Head of caudate nucleus (tissue), 42 donors: ENCODE measurements at regions not wholly inside any gene's neighbourhood (a gene's known extent, or its start where the extent isn't known, plus 50 kb on each side); places are given as distances from the start of the nearest gene placed in this dataset.

Experiments
- DNase-seq, 42 donors: peaks; one replicate each; pipeline versions ENCODE4 v3.0.0 to v3.0.0-alpha.2; 2020 to 2021; ENCODE audit warnings: mixed read lengths in 7 of 42
- intact Hi-C: fragments of 100-400 bp; cut with DNase I; formaldehyde crosslinking; loops from one replicate; pipeline ENCODE4 v1.15.0; 2022

DNA sequence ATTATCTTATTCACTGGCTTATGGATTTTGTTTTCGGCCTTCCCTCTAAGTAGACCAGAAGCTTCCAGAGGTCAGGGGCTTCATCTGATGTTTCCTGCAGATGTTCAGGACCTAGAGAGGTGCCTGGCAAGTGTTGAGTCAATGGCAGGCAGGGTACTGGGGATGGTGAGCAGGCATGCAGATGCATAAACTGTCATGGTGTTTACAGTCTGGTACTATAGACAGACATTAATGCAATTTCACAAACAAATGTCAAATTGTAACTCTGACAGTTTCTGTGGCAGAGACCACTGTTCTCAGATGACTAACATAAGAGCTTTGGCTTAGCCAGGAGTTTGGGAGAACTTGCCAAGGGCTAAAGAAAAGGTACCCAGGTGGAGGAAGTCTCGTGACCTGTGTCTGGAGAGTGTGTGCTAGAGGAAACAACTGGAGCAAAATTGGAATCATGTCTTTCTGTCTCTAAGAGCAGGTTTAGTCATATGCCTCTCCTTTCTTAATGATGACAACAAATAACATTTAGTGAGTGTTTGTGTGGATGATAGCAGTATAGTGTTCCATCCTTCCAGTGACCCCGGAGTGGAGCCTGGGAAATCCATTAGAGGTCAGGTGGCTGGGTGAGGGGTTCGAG is 53.7 kb upstream of the TRAK1 start:
- intact Hi-C loops = no loop called here

DNA sequence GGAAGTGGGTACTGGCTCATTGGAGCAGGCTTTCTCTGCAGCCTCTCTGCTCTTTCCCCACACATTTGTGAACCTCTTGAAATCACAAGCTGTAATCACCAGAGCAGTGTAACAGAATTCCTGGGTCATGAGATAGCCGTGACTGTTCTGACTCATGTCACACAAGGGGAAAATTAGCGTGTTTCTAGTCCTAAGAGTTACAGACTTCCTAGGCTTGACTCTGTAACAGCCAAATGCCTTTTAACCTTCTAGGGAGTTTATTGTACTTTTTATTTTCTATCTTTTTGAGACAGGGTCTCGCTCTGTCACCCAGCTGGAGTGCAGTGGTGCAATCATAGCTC is 54.7 kb upstream of the TRAK1 start:
- intact Hi-C loops = no loop called here
- no peak for DNase-seq

More for the DNA sequence above, 53.7 kb upstream of the TRAK1 start:
- peak in 1 of 42 donors; percentile 28 for DNase-seq

DNA sequence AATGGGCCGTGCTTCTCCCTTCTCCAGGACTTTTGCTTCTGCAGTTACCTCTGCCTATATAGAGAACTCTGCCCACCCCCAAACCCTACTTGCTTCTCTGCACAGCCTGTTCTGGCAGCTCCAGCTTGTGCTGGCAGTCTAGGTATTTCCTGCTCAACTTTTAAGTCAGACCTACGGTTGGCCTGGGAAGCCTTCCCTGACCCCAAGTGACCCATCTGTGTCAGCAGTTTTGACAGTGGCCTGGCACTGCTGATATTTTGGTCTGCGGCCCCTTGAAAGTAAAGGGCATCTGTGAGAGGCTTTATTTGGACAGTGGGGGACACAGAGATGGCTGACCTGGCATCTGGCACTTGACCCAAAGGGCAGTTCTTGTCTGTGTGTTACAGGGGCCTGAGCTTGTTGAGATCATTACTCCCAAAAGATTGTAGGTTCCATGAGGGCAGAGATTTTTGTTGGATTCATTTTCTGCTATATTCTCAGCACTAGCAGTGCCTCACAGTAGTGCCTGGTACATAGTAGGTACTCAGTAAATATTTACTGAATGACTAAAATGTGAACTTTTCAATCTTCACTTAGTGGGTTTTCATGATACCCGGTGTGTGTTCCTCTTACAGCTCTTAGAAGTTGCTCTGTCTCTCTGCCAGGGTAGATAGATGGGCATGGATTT is 55.2 kb upstream of the TRAK1 start:
- DNase-seq = peak in 1 of 42 donors; percentile 35
- intact Hi-C loops = no loop called here

DNA sequence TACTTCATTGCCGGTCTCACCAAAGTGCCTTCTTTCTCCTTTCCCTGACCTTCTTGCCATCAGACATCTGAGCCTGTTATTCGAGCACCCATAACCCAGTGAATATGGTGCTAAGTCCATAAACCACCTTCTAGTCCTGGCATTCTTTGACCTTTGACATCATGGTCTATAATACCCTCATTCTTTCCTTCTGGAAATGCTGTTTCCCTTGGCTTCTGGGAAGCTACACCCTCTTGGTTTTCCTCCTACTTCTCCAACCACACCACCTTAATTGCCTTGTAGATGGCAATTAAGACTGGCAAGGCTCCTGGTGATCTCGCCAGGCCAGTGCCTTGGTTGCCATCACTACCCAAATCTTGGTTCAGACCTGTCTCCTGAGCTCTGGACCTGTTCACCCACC is 56.1 kb upstream of the TRAK1 start:
- no peak for DNase-seq
- intact Hi-C loops = no loop called here

DNA sequence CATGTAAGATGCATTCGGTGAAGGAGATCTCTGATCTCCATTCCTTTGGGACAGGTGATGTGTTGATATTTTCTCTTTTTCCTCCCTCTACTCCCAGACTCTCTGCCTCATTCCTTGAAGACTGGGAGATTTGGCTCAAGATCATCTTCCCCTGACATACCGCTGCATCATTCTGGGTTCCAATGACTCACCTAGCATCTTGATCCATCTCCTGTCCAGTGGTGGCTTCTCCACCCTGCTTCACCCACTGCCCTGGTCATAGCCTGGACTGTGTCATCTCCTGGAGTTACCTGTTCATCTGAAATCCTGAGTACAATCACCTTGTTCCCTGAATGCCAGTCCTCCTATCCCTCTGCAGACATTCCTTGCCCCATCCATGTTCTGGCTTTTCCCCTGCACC is 57.4 kb upstream of the TRAK1 start:
- intact Hi-C loops = loop anchor here (5.0 kb wide), 1 partner anchor 39 kb away; no protein-coding TSS in a partner anchor
- DNase-seq = peak in 1 of 42 donors; percentile 20

DNA sequence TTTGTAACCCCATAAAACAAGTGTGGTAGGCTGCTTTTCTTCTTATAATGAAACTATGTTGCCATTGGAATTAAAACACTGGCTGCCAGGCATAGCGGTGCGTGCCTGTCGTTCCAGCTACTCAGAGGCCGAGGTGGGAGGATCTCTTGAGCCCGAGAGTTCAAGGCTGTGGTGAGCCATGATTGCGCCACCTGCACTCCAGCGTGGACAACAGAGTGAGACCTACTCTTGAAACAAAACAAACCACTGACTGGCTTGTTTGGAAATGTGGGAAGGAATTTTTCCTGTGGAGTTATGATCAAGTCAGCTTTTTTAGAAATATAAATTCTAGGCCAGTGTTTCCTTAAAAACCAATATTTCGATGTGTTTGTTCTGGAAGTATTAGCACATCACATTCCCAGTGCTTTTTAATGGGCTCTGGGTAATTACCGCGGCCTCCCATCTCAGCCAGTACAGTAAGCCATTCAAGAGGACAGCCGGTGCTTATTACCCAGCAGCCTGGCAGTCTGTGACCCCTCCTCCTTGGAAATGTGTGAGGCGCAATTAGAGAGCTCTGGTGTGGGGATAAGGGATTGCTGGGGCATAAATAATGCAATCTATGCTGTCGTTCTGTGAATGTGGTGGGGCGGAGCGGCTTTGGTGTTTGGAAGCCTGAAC is 58.3 kb upstream of the TRAK1 start:
- DNase-seq = peak in 19 of 42 donors; percentile 15 to 66 (median 36)
- intact Hi-C loops = loop anchor here (5.0 kb wide), 1 partner anchor 39 kb away; no protein-coding TSS in a partner anchor

DNA sequence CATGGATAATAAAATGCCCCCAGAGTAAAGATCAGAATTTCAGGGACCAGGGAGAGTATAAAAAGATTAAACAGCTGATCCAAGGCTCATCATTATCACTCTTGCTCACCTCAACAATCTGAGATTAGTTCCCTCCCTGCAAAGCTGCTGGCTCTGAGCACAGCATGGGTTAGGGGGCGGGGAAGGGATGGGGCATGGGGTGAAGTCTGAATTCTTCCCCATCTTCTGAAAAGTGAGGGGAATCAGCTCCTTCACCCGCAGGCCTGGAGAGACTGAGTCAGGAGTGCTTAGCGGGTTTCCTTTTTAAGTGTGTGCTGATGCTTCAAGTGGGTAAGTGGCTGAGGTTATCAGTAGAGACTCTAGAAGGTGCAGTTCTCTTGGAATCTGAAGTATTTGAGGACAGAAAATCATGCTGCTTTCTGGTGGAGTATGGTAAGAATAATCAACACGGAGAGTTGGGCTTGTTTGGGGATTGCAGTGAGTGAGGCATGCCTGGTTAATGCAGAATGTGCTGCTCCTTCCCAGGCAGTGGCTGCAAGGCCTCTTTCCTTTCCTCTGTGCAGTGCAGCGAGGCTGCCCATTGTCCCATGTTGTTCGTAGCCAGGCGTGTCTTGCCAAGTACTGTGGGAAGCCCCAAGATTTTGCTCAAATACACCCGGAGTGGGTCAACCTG is 59.2 kb upstream of the TRAK1 start:
- peak in 12 of 42 donors; percentile 23 to 56 (median 42) for DNase-seq
- intact Hi-C loops = loop anchor here (5.0 kb wide), 1 partner anchor 40 kb away; no protein-coding TSS in a partner anchor

DNA sequence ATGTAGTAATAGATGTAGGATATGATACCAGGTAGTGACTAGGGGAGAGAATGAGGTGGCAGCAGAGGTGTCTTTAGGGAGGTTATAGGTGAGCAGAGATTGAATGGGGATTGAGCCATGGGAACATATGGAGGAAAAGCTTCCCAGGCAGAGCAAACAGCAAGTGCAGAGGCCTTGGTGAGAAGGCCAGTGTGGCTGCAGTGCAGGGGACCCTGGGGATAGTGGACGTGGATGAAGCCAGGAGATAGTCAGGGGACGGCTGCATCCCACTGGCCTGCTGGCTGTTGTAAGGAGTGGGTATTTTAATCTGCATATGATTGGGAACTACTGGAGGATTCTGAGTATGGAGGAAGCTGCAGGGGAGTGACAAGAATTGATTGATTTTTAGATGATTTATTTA is 62.7 kb upstream of the TRAK1 start:
- intact Hi-C loops = no loop called here
- DNase-seq = no peak

DNA sequence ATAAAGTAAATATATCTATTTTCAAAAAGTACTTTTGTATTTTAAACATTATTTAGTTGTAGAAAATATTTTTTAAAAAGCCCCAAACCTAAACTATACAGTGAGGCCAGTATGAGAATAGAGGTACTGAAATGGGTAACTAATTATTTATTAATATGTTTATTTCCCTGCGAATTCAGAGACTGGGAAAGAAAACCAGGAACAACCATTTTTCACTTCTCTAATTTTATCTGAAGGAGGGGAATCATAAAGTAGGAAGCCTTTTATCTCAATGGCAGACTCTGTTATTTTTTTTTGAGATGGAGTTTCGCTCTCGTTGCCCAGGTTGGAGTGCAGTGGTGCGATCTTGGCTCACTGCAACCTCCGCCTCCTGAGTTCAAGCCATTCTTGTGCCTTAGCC is 63.6 kb upstream of the TRAK1 start:
- no peak for DNase-seq
- intact Hi-C loops = no loop called here

DNA sequence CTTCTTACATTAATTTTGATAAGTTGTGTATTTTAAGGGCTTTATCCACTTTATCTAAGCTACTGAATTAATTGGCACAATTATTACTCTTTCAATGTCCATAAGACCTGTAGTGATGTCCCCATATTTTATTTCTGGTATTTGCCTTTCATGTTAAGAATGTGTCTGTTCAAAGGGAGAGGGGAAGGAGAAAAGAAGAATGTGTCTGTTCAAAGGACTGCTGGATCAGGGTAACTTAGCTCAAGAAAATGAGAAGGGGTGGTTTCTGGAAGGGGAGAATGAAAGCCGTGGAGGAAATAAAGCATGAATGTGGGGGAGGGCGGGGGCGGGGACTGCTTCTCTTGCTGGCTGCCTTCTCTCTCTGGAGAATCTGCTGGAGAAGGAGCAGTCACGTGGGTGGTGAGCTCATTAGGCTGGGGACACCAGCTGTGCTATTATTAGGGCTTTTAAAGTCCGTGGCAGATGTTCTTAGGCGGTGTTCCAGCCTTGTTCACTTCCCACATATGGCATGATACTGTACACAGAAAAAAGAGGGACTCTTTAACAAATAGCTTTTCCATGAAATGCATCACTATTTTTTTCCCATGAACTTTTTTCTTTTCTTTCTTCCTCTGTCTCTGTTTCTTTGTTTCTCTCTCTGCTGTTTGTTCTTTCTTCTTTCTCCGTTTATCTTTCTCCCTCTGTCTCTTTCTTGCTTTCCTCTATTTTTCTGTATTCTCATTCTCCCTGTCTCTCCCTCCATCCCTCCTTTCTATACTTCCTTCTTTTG is 63.7 kb upstream of the ULK4 start:
- intact Hi-C loops = no loop called here
- peak; percentile 73 to 97 (median 90) for DNase-seq

DNA sequence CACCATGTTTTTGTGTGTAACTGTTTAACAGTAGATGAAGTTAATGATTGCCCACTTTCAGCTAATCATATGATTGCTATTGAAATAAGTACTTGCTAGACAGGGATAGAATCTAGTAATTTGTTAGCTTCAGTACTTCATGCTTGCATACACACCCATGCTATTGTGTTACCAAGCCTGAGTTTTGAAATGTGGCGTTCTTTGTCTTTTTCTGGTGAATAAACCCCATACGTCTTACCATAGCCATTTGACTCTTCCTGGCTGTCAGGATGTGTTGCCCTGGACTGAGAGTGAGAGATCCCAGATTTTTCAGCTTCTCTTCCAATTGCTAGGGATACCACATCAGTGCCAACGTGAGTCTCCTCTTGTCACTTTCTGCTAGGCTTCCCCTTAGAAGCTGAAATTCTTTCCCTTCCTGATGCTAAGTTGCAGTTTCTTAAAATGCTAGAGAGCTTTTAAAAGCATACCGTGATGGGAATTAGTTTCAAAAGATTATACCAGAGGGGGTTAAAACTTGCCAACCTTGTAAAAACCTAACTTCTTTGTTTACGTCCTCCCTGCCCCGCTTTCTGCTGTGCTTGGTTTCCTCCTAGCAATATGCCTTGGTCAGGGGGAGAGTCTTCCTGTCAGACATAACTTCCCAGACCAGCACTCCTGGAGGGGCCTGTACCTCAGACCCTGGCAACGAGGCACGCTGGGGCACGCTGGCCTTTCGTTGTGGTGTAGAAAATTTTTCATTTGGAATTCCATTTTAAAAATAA is 62.9 kb upstream of the ULK4 start:
- intact Hi-C loops = no loop called here
- DNase-seq = peak in 8 of 42 donors; percentile 10 to 56 (median 28)

DNA sequence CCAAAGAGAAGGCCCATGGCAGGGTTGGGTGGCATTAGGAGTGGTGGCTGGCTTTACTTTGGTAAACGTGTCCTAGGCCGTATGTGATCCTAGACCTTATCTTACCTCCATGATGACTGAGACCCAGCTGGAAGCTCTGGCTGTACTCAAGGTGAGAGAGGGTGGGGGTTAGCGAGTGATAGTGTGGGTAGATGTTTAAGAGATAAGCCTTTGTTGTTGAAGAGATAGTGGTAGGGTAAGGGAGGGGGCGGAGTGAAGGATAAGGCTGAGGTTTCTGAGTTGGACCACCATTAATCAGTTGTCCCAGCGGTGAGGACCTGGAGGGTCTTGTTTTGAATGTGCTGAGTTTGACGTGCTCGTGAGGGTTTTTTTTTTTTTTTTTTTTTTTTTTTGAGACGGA is 61.5 kb upstream of the ULK4 start:
- intact Hi-C loops = no loop called here
- DNase-seq = peak in 1 of 42 donors; percentile 29

DNA sequence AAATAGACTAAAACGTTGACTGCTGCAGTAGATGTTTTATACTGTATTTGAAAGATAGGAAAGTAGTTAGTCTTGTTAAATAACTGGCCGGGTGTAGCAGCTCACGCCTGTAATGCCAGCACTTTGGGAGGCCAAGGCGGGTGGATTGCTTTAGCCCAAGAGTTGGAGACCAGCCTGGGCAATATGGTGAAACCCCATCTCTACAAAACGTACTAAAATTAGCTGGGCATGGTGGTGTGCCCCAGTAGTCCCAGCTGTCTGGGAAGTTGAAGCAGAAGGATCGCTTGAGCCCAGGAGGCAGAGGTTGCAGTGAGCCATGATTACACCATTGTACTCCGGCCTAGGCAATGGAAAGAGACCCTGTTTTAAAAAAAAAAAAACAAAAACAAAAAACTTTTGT is 60.5 kb upstream of the ULK4 start:
- intact Hi-C loops = no loop called here
- DNase-seq = no peak

DNA sequence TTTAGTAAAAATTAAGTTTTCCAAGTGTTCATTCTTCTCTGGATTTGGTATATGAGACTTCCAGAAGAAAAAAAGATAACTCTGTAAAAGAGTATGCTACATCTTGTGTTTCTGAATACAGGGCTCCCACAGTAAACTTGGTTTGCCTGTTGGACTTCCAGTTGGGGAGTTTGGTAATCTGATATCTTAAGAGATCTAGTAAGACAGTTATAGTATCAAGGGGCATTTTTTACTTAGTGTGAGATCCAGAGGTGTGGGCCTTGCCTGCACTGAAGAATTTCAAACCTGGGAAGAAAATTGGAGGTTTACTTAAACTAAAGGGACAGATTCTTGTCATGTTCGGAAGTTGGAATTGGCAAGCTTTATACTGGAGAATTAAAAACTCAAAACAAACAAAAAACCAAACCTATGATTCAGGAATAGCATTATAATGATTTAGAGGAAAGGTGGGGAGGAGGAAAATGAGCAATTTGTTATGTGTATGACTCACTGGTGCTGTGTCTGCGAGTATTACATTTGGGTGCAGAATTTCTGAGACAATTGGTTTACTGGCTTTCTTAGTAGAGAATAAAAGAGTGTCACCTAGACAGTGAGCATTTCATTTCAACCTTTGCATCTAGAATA is 58.9 kb upstream of the ULK4 start:
- intact Hi-C loops = no loop called here
- peak in 1 of 42 donors; percentile 23 for DNase-seq

DNA sequence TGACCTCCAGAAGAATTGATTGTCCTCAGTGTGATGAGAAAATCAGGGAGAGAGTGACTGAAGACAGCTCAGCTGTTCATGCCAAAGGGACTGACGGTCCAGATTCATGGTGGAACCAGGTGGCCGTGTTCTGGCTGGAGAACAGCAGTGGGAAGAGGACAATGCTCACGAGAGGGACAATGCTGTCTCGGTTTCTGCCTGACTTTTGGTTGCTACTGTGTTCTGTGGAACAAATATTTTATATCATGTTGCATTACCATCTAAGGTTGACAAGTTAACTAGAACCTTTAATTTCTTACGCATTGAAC is 58.0 kb upstream of the ULK4 start:
- no peak for DNase-seq
- intact Hi-C loops = no loop called here

DNA sequence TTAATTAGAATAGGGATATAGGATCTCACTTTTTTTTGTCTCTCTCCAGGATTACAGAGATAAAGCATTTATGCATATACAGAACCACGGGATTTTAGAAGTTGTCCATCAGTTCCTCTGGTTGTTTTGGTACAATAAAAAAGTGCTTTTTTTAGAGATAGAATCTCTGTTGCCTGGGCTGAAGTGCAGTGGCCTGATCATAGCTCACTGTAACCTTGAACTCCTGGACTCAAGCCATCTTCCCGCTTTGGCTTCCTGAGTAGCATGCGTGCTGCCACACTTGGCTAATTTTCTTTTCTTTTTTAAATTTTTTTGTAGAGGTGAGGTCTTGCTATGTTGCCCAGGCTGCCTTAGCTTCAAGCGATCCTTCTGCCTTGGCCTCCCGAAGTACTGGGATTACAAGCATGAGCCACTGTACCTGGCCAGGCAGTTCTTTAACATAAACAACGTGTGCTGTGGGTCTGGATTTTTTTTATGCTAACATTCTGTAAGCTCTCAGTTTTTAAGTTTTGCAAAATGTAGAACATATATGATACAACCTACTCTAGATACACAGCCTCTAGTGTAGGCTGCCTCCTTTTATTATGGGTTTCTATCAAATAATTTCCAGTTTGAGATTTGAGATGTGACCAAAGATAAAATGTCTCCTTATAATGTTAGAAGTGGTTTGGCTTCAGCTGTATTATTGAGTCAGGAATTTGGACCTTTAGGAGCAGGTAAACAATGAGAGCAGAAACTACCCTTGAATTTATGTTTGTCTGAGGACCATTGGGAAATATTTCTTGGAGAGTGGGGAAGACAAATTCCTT is 57.4 kb upstream of the ULK4 start:
- intact Hi-C loops = no loop called here
- no peak for DNase-seq

DNA sequence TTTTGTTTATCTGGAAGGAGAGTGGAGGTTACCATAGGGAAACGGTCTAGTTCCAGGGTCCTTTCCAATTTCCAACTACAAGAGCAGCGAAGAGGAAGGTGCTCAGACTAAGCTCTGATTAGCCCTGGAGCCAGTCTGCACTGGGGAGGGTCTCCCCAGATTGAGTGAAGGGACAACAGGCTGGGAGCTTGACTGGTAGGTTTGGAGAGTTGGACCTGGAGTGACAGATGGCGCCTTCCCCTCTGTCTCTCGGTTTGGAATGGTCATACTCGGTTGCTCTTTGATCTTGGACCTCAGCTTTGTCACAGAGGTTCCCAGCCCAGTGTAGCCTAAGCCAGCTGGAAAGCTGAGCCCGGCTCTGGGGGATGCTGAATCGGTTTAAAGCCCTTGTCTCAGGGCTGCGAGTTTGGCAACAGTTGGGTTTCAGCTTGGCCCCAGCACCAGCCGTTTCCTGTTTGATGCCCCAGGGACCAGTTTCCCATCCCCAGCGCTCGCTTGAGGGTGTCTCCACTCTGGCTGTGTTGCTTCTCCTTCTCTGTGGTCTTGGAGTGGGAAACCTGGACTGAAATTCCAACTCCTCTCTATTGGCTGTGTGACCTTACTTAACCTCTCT is 53.1 kb upstream of the ULK4 start:
- intact Hi-C loops = loop anchor here (5.0 kb wide), 2 partner anchors 53 to 82 kb away; partner anchors contain the start of gene ULK4
- peak in 37 of 42 donors; percentile 8 to 64 (median 39) for DNase-seq
